DMS79 (cell line): ENCODE measurements at regions not wholly inside any gene's neighbourhood (a gene's known extent, or its start where the extent isn't known, plus 50 kb on each side); places are given as distances from the start of the nearest gene placed in this dataset.
"Not testable (repeated sequence)": the region's sequence is repeated elsewhere in the genome, so short reads cannot be mapped to it uniquely, and the experiment has no call there.

ENCODE experiments used
- DNase-seq: peaks from one replicate; lab custom pipeline; 2025; lab: John Stamatoyannopoulos, UW

DNA sequence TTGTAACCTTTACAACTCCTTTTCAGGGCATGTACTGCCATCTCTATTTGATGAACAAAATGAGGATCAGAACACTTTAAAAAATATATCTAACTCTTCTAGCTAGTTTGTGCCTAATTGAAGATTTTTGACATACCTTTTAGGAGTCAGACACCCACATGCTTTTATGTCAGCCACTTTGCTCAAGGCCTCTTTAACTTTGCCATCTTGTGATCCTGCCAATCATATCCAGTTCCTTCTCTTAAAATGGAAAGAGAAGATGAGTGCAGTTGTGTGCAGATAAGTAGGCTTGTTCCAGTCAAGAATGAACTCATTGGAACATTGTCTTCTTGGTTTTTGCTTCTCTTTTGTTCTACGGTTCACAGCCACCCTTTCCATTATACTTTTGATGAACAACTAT, 425.6 kb upstream of the TNC start:
- DNase-seq: no peak

DNA sequence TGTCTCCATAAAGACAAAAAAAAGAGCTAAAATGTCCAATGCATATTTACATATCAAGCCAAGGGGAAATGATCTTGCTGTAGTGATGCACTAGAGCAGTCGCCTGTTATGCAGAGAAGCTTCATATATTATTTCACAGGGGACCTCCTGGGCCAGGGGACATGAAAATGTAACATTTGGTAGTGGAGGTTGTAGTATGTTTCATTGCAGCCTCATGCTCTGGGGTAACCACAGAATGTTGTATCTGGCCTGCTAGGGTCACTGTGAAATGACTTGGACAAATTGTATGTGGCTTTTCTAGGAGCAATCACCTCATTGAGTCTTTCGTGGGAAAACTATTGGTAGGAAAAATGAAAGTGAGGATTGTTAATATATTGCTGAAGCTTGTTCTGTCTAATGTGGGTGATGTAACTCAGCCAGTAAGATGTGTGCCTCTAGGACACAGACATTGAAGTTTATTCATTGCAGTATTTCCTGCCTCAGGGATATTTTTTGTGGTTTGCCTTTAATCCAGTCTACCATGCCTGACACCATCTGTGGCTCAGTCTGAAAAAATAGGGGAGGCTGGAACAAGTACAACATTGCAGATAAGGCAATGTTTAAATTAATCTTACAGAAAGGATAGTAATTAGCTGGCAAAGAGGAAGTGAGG, 430.8 kb upstream of the TNC start:
- DNase-seq: no peak

DNA sequence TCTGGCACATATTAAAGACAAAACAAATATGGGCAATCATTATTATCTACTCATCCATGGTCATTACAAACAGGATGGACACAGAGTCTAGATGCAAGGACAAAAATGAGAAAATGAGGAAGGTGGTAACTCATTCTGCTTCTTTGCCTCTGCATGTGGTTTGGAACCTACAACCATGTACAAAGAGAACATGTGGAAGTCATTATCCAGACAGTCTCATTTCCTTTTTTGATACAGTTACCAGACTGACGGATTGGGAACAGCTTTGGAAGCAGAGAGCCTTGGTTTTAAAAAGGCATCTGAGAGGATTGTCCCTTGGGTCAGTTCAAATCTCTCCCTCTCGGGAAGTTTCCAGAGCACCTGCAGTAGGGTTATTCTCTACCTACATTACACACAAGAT, 433.4 kb upstream of the TNC start:
- no peak for DNase-seq

DNA sequence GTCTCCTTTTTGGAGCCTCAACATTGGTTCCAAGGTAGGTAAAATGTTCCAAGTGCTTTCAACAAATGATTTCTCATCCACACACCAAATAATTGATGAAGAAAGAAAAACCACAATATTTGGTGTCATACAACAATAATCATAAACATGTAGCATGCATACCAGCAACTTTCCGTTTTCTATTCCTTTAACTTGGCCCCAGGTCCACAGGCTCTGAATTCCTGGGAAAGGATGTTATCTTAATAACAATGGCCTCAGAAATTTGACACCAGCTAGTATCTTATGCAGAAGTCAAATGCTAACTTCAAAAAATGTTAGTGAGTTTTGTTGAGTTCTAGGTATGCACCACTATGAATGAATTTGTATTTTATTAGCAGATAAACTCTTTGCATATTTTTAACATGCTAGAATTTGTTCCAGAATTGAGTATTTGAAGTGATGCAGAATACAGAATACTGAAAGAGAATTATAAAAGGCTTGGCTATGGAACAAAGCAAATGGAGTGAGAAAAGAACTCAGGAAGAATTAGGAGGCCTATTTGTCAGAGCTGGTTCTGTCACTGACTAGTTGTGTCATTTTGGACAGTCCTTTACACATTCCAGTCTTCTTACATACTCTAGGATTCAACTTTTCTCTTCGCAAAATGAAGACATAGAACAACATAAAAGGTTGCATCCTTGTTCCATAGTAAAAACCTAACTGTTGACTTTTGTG, 435.3 kb upstream of the TNC start:
- DNase-seq: no peak

DNA sequence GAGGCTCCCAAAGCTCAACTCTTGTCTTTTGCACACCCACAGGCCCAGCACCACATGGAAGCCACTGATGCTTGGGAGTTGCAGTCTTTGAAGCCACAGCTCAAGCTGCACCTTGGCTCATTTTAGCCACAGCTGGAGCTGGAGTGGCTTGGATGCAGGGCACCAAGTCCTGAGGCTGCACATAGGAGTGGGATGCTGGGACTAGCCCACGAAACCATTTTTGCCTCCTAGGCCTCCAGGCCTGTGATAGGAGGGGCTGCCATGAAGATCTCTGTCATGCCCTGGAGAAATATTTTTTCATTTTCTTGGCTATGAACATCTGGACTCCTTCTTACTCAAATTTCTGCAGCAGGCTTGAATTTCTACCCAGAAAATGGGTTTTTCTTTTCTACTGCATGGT, 438.5 kb upstream of the TNC start:
- no peak for DNase-seq

DNA sequence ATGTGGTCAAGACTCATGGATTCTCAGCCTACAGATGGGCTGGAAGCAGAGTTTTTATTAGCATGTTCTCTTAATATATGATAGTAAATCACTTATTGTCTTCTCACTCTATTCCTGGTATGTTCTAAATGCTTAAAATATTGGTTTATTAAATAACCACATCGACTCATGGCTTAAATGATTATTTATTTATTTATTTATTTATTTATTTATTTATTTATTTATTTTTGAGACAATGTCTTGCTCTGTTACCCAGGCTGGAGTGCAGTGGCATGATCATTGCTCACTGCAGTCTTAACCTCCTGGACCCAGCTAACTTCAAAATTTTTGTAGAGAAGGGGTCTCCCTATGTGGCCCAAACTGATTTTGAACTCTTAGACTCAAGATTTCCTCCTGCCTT, 457.2 kb upstream of the TNC start:
- DNase-seq: no peak

DNA sequence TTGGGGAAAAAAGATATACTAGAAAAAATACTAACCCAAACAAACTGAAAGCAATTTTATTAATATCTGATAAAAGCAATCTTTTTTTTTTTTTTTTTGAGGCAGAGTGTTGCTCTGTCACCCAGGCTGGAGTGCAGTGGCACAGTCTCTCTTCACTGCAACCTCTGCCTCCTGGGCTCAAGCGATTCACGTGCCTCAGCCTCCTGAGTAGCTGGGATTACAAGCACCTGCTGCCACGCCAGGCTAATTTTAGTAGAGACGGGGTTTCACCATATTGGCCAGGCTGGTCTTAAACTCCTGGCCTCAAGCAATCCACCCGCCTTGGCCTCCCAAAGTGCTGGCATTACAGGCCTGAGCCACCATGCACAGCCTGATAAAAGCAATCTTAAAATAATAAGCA, 467.5 kb upstream of the TNC start:
- DNase-seq: not testable (repeated sequence)

DNA sequence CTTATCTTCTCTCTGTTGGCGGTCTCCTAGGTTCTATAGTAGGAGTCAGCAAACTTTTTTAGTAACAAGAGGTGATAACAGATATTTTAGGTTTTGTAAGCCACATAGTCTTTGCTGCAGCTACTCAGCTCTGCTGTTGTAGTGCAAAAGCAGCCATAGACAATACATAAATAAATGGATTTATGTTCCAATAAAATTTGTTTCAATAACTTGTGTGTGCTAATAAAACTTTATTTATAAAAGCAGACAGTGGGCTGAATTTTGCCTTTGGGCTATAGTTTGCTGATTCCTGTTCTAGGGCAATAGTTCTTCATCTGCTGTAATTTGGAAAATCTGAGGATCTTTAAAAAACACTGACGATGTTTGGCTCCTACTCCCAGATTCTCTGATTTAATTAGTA, 469.4 kb upstream of the TNC start:
- no peak for DNase-seq

DNA sequence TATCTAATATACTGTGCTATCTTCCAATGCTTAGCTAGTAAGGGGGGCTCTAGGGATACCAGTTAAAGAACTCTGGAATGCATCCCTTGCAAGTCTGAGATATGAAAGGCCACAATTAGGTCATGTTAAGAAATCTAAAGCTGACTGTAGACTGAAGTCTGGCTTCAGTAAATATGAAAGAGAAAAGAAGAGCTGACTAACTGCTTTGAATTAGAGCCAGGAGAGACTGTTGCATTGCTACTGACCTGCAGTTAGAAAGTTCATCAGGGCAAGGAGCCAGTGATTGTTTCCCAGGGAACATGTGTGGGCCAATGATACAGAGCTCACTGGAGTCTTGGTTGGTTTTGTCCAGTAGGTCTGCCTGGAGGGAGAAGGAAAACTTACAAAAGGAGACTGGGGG, 472.1 kb upstream of the TNC start:
- DNase-seq: no peak

DNA sequence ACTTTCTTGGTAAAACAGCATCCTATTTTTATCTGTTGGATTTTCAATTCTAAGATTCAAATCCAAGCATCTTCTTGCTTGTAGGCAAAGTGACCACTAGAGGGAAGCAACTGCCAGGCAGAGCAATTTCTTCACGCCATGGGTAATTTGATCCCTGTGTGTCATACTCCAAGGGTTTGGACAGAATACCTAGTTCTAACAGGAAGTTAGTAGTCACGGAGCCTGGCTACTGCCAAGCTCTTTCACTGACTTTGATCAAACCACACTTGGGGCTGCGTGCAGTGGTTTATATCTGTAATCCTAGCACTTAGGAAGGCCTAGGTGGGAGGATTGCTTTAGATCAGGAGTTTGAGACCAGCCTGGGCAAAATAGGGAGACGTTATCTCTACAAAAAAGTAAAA, 473.6 kb upstream of the TNC start:
- peak; percentile 77 for DNase-seq

DNA sequence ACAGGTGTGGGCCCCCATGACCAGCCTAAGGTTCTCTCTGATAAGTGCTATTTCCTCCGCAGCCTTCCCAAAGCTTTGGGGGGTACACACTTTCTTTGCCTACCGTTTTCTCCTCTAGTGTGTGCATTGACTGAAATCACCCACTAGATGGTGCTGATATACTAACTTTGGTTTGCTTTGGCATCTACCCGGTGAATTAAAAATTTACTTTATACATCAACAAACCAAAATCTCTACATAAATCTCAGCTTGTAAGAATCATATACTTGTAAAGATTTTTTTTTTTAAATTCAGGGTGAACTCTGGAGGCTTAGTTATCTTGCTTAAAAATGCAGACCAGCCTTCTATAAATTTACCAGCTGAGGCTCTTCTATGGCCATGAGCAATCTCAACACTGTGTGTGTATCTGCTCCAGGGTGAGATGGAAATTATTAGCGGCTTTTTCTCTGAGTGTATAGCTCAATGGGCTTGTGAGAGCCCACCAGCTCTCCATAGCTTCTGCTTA, 475.7 kb upstream of the TNC start:
- DNase-seq: no peak

DNA sequence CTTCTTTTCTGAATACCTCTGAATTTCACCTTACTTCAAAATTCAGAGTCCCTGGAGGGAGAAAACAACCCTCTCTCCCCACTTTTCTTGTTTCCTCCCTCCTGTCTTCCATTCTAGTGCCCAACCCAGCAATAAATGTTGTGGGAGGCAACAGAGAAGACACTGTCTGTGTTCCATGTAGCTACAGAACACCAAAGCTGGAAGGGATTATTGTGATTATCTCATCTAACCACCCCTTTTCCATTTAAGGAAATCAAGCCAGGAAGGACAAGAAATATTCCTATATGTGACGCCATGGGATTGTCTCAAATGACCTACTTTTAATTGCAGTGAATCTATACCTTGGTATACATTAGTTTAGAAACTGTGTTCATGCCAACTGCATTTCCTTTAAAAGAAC, 476.6 kb upstream of the TNC start:
- DNase-seq: no peak

DNA sequence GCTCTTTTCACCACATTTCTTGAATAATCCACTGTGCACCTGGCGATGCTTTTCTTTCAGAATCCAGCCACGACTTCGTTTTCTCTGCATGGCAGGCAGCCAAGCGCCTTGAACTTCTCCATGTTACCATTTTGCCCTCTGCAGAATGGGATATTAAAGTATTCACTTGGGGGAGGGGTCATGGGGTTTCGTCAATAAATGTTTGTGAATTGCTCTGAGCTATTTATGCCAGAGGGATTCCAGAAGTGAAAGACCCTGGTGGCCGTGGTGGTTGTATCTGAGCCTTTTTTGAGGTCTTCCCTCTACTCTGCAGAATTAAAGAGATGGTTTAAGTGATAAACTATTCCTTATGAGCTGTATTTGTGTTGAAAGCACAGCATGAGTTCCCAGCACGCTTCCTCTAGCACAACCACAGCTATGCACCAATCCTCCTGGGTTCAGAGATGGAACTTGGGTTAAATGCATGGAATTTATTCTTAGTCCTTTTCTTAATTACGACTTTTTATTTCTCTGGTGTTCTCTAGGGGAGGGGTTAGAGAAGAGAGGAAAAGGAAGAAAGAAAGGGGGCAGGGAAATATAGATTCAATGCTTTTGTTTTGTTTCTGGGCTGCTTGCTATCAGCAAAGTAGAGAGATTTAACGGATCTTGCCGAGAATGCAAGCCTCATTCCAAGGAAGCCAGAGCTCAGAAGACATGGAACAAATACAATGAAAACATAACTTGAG, 478.2 kb upstream of the TNC start:
- no peak for DNase-seq

DNA sequence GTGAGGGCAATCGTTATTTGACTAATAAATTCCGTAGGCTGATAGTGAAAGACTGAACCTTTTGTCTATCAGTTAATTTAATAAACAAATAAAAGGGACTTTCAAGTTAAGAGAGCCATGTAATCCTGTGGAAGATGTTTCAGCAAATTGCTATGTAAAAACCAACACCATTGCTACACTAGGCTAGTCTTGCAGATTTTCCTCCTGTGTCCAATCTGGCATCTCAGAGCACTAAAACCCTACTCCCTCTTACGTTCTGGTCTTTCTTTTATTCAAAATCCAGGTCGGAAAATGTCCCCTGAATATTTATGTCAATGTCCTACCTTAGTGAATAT, 478.8 kb upstream of the TNC start:
- DNase-seq: no peak

DNA sequence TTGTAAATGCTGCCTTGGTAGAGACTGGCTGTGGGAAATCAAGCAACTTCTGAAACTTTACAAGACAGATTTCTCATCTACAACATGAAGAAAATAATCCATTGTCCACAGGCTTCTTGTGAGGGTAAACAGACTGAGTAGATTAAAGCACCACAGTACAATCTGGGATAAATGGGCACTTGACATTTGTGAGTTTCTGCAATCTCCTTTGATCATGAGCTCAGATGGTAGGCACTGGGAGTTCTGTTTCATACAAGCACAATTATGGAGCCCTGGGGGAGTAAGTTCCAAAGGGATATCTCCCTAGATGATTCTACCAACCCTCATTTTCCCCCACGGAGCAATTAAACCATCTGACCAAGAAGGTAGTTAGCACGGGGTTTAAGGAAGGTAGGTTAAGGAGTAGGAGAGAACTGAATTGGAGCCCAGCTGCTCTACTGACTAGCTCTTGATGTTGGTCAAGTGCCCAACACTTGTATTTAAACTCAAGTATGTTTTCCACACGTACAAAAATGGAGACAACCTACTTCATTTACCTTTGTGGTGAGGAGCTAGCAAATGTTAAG, 479.5 kb upstream of the TNC start:
- DNase-seq: no peak

DNA sequence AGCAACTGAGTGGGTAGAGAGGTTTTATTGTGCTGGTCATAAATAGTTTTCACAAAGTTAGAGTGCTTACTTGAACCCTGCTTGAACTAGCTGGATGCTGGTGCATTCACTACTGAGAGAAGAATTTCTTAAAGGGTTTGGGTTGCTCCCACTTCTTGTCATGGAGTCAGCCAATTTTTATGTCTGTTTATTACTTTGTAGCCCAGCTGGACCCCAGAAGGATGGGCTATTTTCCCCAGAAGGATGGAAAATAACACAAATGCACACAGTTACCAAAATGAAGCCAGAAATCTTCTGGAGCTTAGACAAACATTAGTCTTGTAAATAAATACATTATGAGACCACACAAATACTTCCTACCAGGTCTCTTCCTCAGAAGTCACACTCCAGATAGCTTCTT, 480.8 kb upstream of the TNC start:
- no peak for DNase-seq

DNA sequence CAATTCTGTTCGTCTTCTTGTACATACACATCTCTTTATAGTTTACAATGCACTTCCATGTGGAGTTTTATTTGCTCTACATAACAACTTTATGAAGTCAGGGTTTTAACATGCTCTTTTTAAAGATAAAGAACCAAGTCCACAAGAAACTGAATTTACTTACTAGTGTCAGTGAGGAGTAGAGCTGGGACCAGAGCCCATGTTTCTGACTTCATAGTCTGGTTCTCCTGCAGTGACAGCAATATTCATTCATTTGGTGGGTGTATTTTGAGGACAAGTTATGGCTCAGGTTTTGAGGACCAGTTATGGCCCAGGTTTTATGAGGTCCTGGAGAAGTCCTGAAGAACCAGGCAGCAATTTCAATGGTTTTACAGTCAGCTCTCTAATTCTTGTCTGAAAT, 481.9 kb upstream of the TNC start:
- no peak for DNase-seq

DNA sequence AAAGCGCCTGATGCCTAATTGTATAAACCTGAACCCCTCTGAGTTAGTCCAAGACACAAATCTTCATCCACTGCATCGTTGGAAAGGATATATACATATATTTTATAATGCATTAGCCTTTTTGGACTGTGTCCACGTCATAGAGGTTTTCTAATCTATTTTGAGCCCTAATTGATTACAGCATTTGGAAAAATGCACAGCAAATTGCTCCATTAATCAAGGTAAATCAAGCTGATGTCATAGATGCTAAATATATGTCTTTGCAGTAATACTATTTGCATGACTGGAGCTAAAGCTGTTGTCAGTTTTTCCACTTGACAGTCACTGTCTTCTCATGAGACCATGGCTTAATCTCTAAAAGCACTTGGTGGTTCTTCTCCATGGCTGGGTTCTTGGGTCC, 483.5 kb upstream of the TNC start:
- DNase-seq: no peak

DNA sequence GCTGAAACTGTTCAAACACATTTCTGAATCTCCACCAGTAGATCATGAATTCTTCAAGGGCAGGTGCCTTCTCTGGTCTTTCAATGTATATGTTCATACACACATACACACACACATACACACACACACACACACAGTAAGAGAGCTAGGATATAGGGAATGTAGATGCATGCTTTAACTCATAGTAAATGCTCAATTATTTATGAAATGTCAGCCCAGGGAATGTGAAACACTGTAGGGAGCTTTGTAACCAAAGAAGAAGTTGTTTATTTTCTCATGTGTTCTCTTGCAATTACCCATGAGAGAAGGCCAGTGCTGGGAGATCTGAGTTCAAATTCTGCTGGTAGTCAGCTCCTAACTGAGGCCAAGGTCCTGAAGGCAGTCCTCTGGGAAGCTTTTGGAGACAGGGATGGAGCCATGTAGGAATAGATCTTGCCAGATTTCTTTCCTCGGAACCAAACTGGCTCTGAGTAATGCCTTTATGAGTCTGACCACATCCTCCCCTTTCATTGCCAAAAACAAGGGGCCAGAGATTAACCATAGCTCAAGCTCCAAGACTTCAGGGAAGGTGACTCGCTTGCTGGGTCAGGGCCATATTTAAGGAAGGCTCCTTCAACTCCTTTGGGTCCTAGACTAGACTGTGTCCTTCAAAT, 487.0 kb upstream of the TNC start:
- no peak for DNase-seq

DNA sequence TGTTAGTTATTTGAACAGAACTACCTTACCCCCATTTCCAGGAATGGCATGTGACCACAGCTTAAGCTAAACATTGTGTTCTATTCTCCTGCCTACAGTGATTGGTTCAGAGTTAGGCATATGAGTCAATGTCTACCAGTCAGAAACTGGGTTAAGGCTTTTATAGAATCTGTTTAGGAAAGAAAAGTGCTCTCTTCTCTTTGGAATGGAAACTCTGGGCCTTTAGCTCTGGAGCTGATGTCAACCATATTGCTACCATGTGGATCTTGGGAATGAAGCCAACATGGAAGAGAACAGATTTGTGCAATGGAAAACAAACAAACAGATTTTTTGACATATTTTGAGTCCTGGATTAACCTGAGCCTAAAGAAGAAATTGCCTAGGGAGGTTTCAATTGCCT, 488.9 kb upstream of the TNC start:
- no peak for DNase-seq

DNA sequence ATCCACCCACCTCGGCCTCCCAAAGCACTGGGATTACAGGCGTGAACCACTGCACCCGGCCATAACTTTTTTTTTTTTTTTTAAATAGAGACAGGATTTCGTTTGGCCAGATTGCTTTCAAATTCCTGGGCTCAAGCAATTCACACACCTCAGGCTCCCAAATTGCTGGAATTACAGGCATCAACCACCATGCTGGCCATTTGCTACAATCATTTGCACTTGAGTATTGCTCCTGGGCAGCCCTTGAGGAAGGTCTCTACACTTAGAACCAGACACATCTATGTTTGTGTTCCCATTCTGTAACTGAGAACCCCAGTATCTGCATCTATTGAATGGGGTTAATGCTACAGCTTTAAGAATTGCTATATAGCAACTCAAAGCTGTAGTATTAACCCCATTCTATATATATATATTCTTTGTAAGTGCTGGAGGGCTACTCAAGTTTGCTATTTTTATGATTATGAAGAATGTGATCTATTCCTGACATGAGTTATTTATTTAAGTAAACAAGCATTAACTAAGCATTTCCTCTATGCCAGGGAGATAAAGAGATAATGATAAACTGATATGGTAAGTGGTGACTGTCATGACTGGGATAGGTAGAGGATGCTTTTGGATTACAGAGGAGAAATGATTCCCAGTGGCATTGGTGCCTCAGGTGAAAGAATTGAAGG, 496.5 kb upstream of the TNC start:
- no peak for DNase-seq

DNA sequence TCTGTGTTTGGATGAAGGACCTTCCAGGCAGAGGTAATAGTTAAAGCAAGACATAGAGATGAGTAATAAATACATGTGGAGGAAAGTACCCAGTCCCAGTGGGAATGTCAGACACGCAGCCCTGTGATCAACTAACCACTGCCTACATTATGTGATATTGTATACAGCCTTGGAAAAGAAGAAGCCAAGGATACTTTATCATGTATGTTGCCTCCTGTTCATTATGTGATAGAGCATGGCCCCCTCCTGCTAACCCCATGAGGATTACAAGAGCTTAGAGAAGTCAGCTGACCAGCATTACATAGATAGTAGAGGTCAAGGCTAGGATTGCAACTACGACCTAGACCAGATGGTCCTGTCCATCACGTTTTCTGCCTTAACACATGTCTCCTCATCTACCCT, 497.0 kb upstream of the TNC start:
- DNase-seq: no peak
